HG03095 (cell line): ENCODE measurements at regions not wholly inside any gene's neighbourhood (a gene's known extent, or its start where the extent isn't known, plus 50 kb on each side); places are given as distances from the start of the nearest gene placed in this dataset.
"Not testable (repeated sequence)": the region's sequence is repeated elsewhere in the genome, so short reads cannot be mapped to it uniquely, and the experiment has no call there.

Experiments
- ATAC-seq: cut with Tn5 transposase; IDR thresholded peaks from one replicate; pipeline ENCODE4 v1.9.1; 2021; ENCODE audit warnings: moderate library complexity; ENCODE audit not compliant: unreplicated experiment

GRCh38 chr10:29702273-29703164, 67.7 kb upstream of the SVIL start:
- no peak for ATAC-seq

GRCh38 chr10:29701306-29701705, 66.5 kb upstream of the SVIL start:
- ATAC-seq = no peak

- ATAC-seq = no peak
Observed at GRCh38 chr10:29699621-29700020, 64.8 kb upstream of the SVIL start.

- no peak for ATAC-seq
Observed at GRCh38 chr10:29698773-29699490, 64.2 kb upstream of the SVIL start.

- ATAC-seq = not testable (repeated sequence)
Observed at GRCh38 chr10:29696581-29696980, 61.8 kb upstream of the SVIL start.

- ATAC-seq = no peak
Observed at GRCh38 chr10:29694121-29694520, 59.4 kb upstream of the SVIL start.

- ATAC-seq = no peak
Observed at GRCh38 chr10:29692121-29692539, 57.4 kb upstream of the SVIL start.

- ATAC-seq = no peak
Observed at GRCh38 chr10:29691564-29692072, 56.8 kb upstream of the SVIL start.

- ATAC-seq = no peak
Observed at GRCh38 chr10:29689001-29689400, 54.2 kb upstream of the SVIL start.

- ATAC-seq = no peak
Observed at GRCh38 chr10:29688230-29688661, 53.5 kb upstream of the SVIL start.

GRCh38 chr10:29687421-29688164, 52.8 kb upstream of the SVIL start:
- no peak for ATAC-seq

GRCh38 chr10:29685506-29685905, 50.7 kb upstream of the SVIL start:
- ATAC-seq = no peak
